Mesenchymal stem cell (in vitro differentiated cells and primary cell): ENCODE measurements at regions not wholly inside any gene's neighbourhood (a gene's known extent, or its start where the extent isn't known, plus 50 kb on each side); places are given as distances from the start of the nearest gene placed in this dataset.
A peak's percentile ranks its signal among the peaks of the same experiment; 100 is the strongest.

Experiments
- DNase-seq: peaks from one replicate; pipeline ENCODE4 v3.0.0-alpha.2; 2013
- H2AFZ ChIP-seq: one replicate; pipeline ENCODE4 v1.6.1; 2013; ENCODE audit warnings: low read depth, mild to moderate bottlenecking, control low read depth, inconsistent platforms, low read length, moderate library complexity
- H2AK5ac ChIP-seq: 2 replicates; pipeline ENCODE4 v1.6.1; 2013; ENCODE audit warnings: low read length, moderate library complexity, mild to moderate bottlenecking, inconsistent platforms; ENCODE audit not compliant: severe bottlenecking
- H2BK120ac ChIP-seq: one replicate; pipeline ENCODE4 v1.6.1; 2013; ENCODE audit warnings: low read depth, mild to moderate bottlenecking, inconsistent platforms, low read length, moderate library complexity
- H2BK12ac ChIP-seq, 2 experiments: one replicate each; pipeline ENCODE4 v1.6.1; 2013; ENCODE audit warnings: inconsistent platforms in 2 of 2, low read length in 2 of 2, mild to moderate bottlenecking in 2 of 2, moderate library complexity in 2 of 2, control low read depth in 1 of 2
- H2BK15ac ChIP-seq: one replicate; pipeline ENCODE4 v1.6.1; 2013; ENCODE audit warnings: mild to moderate bottlenecking, low read depth, inconsistent platforms; ENCODE audit not compliant: poor library complexity, severe bottlenecking
- H2BK5ac ChIP-seq: 2 replicates; pipeline ENCODE4 v1.6.1; 2013; ENCODE audit warnings: low read depth, mild to moderate bottlenecking, low read length, control low read depth, inconsistent platforms; ENCODE audit not compliant: poor library complexity, severe bottlenecking
- H3K14ac ChIP-seq, 2 experiments: one replicate each; pipeline ENCODE4 v1.6.1; 2013; ENCODE audit warnings: inconsistent platforms in 2 of 2, low read length in 2 of 2, control low read depth in 1 of 2, mild to moderate bottlenecking in 1 of 2, moderate library complexity in 1 of 2
- H3K18ac ChIP-seq, 2 experiments: one replicate each; pipeline ENCODE4 v1.6.1; 2013; ENCODE audit warnings: inconsistent platforms in 2 of 2, low read length in 2 of 2, control low read depth in 1 of 2, low read depth in 1 of 2, mild to moderate bottlenecking in 1 of 2
- H3K23ac ChIP-seq, 2 experiments: one replicate each; pipeline ENCODE4 v1.6.1; 2013; ENCODE audit warnings: inconsistent platforms in 2 of 2, low read length in 2 of 2, mild to moderate bottlenecking in 2 of 2, moderate library complexity in 2 of 2, control low read depth in 1 of 2
- H3K27ac ChIP-seq: 2 replicates; pipeline ENCODE4 v1.5.1; 2013; ENCODE audit warnings: mild to moderate bottlenecking, moderate library complexity, low read length, control low read depth, inconsistent platforms; ENCODE audit not compliant: poor library complexity, severe bottlenecking
- H3K27me3 ChIP-seq, 2 experiments: 2 replicates each; pipeline versions ENCODE4 v1.6.1 to v1.7.0; 2013; ENCODE audit warnings: low read length in 2 of 2, mild to moderate bottlenecking in 2 of 2, moderate library complexity in 2 of 2, control low read depth in 1 of 2, inconsistent platforms in 1 of 2; ENCODE audit not compliant: control insufficient read depth in 1 of 2, insufficient read depth in 1 of 2
- H3K36me3 ChIP-seq, 2 experiments: 2 replicates each; pipeline versions ENCODE4 v1.6.1 to v1.7.0; 2013; ENCODE audit warnings: low read length in 2 of 2, control low read depth in 1 of 2, inconsistent platforms in 1 of 2, low read depth in 1 of 2, mild to moderate bottlenecking in 1 of 2; ENCODE audit not compliant: insufficient read depth in 2 of 2, control insufficient read depth in 1 of 2
- H3K4ac ChIP-seq, 2 experiments: one replicate each; pipeline ENCODE4 v1.6.1; 2013; ENCODE audit warnings: inconsistent platforms in 2 of 2, low read length in 2 of 2, mild to moderate bottlenecking in 2 of 2, moderate library complexity in 2 of 2, control low read depth in 1 of 2, low read depth in 1 of 2
- H3K4me1 ChIP-seq: 2 replicates; pipeline ENCODE4 v1.6.1; 2013; ENCODE audit warnings: low read depth, low read length, control low read depth; ENCODE audit not compliant: control insufficient read depth, insufficient read depth
- H3K4me2 ChIP-seq: 2 replicates; pipeline ENCODE4 v1.6.1; 2013; ENCODE audit warnings: low read length, mild to moderate bottlenecking, inconsistent platforms; ENCODE audit not compliant: poor library complexity, severe bottlenecking
- H3K4me3 ChIP-seq, 2 experiments: 2 replicates each; pipeline versions ENCODE4 v1.5.1 to v1.7.0; 2013; ENCODE audit warnings: low read length in 2 of 2, mild to moderate bottlenecking in 2 of 2, control low read depth in 1 of 2, low read depth in 1 of 2; ENCODE audit not compliant: insufficient read depth in 1 of 2
- H3K79me1 ChIP-seq: replicated peaks from 2 replicates; pipeline ENCODE4 v1.6.1; 2013; ENCODE audit warnings: mild to moderate bottlenecking, control low read depth, low read length, inconsistent platforms; ENCODE audit not compliant: poor library complexity, severe bottlenecking
- H3K9ac ChIP-seq: 2 replicates; pipeline ENCODE4 v1.7.0; 2013; ENCODE audit warnings: mild to moderate bottlenecking, low read length, moderate library complexity
- H3K9me3 ChIP-seq: 2 replicates; pipeline ENCODE4 v1.7.0; 2013; ENCODE audit warnings: mild to moderate bottlenecking, low read length; ENCODE audit not compliant: control insufficient read depth
- H4K8ac ChIP-seq: one replicate; pipeline ENCODE4 v1.6.1; 2013; ENCODE audit warnings: inconsistent platforms, mild to moderate bottlenecking, low read length, moderate library complexity
- H4K91ac ChIP-seq: one replicate; pipeline ENCODE4 v1.6.1; 2013; ENCODE audit warnings: mild to moderate bottlenecking, low read length, inconsistent platforms
- WGBS: methylation state at CpG from one replicate; pipeline ENCODE4 v1.1.7; 2013; ENCODE audit warnings: mixed read lengths; 5-methylcytosine and 5-hydroxymethylcytosine counted together

- H2BK5ac ChIP-seq: no peak overlapping the region
- no peaks in the 10 kb centered on the region for H3K4me1 ChIP-seq
- no peak overlapping the region for H3K23ac ChIP-seq
- no peaks in the 10 kb centered on the region for H3K79me1 ChIP-seq
- H3K4ac ChIP-seq: no peak overlapping the region
- no peak overlapping the region for H3K4me3 ChIP-seq
- no peak overlapping the region for H3K27ac ChIP-seq
- no peak overlapping the region for H4K8ac ChIP-seq
- no peak overlapping the region for H3K9ac ChIP-seq
- no peak overlapping the region for H2BK120ac ChIP-seq
- no peak overlapping the region for H3K14ac ChIP-seq
- no peak for DNase-seq
- no peak overlapping the region for H4K91ac ChIP-seq
- H2BK15ac ChIP-seq: no peak overlapping the region
- H2AK5ac ChIP-seq: no peak overlapping the region
- H2AFZ ChIP-seq: no peak overlapping the region
- WGBS: 59% methylated on average over 3 of the region's 5 CpGs
- H3K9me3 ChIP-seq: no peaks in the 10 kb centered on the region
- H3K27me3 ChIP-seq: no peaks in the 10 kb centered on the region
- H3K18ac ChIP-seq: no peak overlapping the region
- no peaks in the 10 kb centered on the region for H3K36me3 ChIP-seq
- H3K4me2 ChIP-seq: no peak overlapping the region
- no peak overlapping the region for H2BK12ac ChIP-seq
Observed at GRCh38 chr5:152676196-152676595, 271.1 kb upstream of the NMUR2 start.

GRCh38 chr5:152683205-152683604 is 278.1 kb upstream of the NMUR2 start:
- Histone ChIP-seq H2BK15ac (no peak overlapping the region), H3K4me2 (no peak overlapping the region), H3K9ac (no peak overlapping the region), H3K9me3 (no peaks in the 10 kb centered on the region), H3K4me3 (no peak overlapping the region), H3K27me3 (no peaks in the 10 kb centered on the region), H3K18ac (no peak overlapping the region), H4K91ac (no peak overlapping the region), H3K14ac (no peak overlapping the region), H3K4me1 (no peaks in the 10 kb centered on the region), H3K79me1 (no peaks in the 10 kb centered on the region), H2BK12ac (no peak overlapping the region), H3K4ac (no peak overlapping the region), H2AK5ac (no peak overlapping the region), H3K27ac (no peak overlapping the region), H3K23ac (no peak overlapping the region), H2BK120ac (no peak overlapping the region), H2BK5ac (no peak overlapping the region), H4K8ac (no peak overlapping the region), H2AFZ (no peak overlapping the region), H3K36me3 (no peaks in the 10 kb centered on the region)
- no peak for DNase-seq
- WGBS: 91% methylated on average over 1 of the region's 1 CpG

GRCh38 chr5:152686931-152687330 is 281.9 kb upstream of the NMUR2 start:
- Histone ChIP-seq H2BK12ac (no peak overlapping the region), H2BK120ac (no peak overlapping the region), H3K79me1 (no peaks in the 10 kb centered on the region), H3K27me3 (peaks cover 0 to 9% of the 10 kb centered on the region in 2 experiments), H2AK5ac (no peak overlapping the region), H3K9me3 (no peaks in the 10 kb centered on the region), H3K27ac (no peak overlapping the region), H2BK15ac (no peak overlapping the region), H4K91ac (no peak overlapping the region), H3K23ac (no peak overlapping the region), H3K18ac (no peak overlapping the region), H2BK5ac (no peak overlapping the region), H3K4ac (no peak overlapping the region), H3K4me3 (no peak overlapping the region), H4K8ac (no peak overlapping the region), H3K4me2 (no peak overlapping the region), H3K4me1 (no peaks in the 10 kb centered on the region), H3K36me3 (no peaks in the 10 kb centered on the region), H3K14ac (no peak overlapping the region), H3K9ac (no peak overlapping the region), H2AFZ (no peak overlapping the region)
- no peak for DNase-seq
- WGBS: 91% methylated on average over 4 of the region's 4 CpGs

- WGBS: no CpG with 5 or more reads among the region's 3 CpGs
- no peak overlapping the region for H2AK5ac ChIP-seq
Observed at GRCh38 chr5:152688561-152689249, 283.6 kb upstream of the NMUR2 start.

More at GRCh38 chr5:152688561-152689249, 283.6 kb upstream of the NMUR2 start:
- Histone ChIP-seq H2BK5ac (no peak overlapping the region), H3K4ac (no peak overlapping the region), H3K4me1 (no peaks in the 10 kb centered on the region), H3K4me3 (no peak overlapping the region), H3K4me2 (no peak overlapping the region), H2AFZ (no peak overlapping the region), H3K9ac (no peak overlapping the region), H3K27me3 (peaks cover 0 to 9% of the 10 kb centered on the region in 2 experiments), H3K18ac (no peak overlapping the region), H4K91ac (no peak overlapping the region), H2BK15ac (no peak overlapping the region), H3K9me3 (no peaks in the 10 kb centered on the region), H3K79me1 (no peaks in the 10 kb centered on the region), H4K8ac (no peak overlapping the region), H3K36me3 (no peaks in the 10 kb centered on the region), H2BK12ac (no peak overlapping the region), H3K23ac (no peak overlapping the region), H2BK120ac (no peak overlapping the region), H3K27ac (no peak overlapping the region), H3K14ac (no peak overlapping the region)
- peak; percentile 80 for DNase-seq
